KMS-11 (cell line): ENCODE measurements at regions not wholly inside any gene's neighbourhood (a gene's known extent, or its start where the extent isn't known, plus 50 kb on each side); places are given as distances from the start of the nearest gene placed in this dataset.

Experiments used
- H2AFZ ChIP-seq: fragments of 200-600 bp; sonication (generic); 2 replicates; pipeline ENCODE4 v1.6.1; 2016; ENCODE audit warnings: antibody characterized with exemption, mixed run types, low read depth
- H3K27ac ChIP-seq: fragments of 200-600 bp; sonication (generic); 2 replicates; pipeline ENCODE4 v1.6.1; 2016; ENCODE audit warnings: mild to moderate bottlenecking, mixed run types
- H3K27me3 ChIP-seq: fragments of 200-600 bp; sonication (generic); 2 replicates; pipeline ENCODE4 v1.6.1; 2017; ENCODE audit warnings: mild to moderate bottlenecking, low read depth, mixed run types, moderate library complexity; ENCODE audit not compliant: insufficient read depth
- H3K36me3 ChIP-seq: fragments of 200-600 bp; sonication (generic); 2 replicates; pipeline ENCODE4 v1.6.1; 2017; ENCODE audit warnings: mild to moderate bottlenecking, mixed run types; ENCODE audit not compliant: insufficient read depth
- H3K4me1 ChIP-seq: fragments of 200-600 bp; sonication (generic); 2 replicates; pipeline ENCODE4 v1.6.1; 2016; ENCODE audit warnings: mild to moderate bottlenecking, low read depth, mixed run types; ENCODE audit not compliant: poor library complexity, severe bottlenecking
- H3K4me2 ChIP-seq: fragments of 200-600 bp; sonication (generic); 2 replicates; pipeline ENCODE4 v1.7.0; 2016; ENCODE audit warnings: mild to moderate bottlenecking, mixed run types
- H3K4me3 ChIP-seq: fragments of 200-600 bp; sonication (generic); IDR thresholded peaks from 2 replicates; pipeline ENCODE4 v1.6.1; 2017; ENCODE audit warnings: low read depth, low read length, mixed read lengths; ENCODE audit not compliant: insufficient read depth
- H3K79me2 ChIP-seq: fragments of 200-600 bp; sonication (generic); 2 replicates; pipeline ENCODE4 v1.6.1; 2016; ENCODE audit warnings: low read depth, mixed run types; ENCODE audit not compliant: insufficient read depth
- H3K9ac ChIP-seq: fragments of 200-600 bp; sonication (generic); 2 replicates; pipeline ENCODE4 v1.6.1; 2016; ENCODE audit warnings: mild to moderate bottlenecking, mixed run types
- H4K20me1 ChIP-seq: fragments of 200-600 bp; sonication (generic); 2 replicates; pipeline ENCODE4 v1.6.1; 2016; ENCODE audit warnings: mild to moderate bottlenecking, mixed run types; ENCODE audit not compliant: insufficient read depth
- CTCF ChIP-seq: fragments of 200-600 bp; sonication (generic); conservative IDR thresholded peaks from 2 replicates; pipeline ENCODE4 v1.6.1; 2017; ENCODE audit warnings: low read depth, mild to moderate bottlenecking, antibody characterized with exemption, low read length, moderate library complexity, mixed read lengths

GRCh38 chr10:2866569-2866968 is 200.8 kb upstream of the PFKP start:
- Histone ChIP-seq H4K20me1 (no peaks in the 10 kb centered on the region), H3K79me2 (no peaks in the 10 kb centered on the region), H3K27ac (no peak overlapping the region), H3K36me3 (no peaks in the 10 kb centered on the region), H3K4me1 (no peaks in the 10 kb centered on the region), H3K9ac (no peak overlapping the region), H3K4me3 (no peak overlapping the region), H3K27me3 (no peaks in the 10 kb centered on the region), H3K4me2 (no peak overlapping the region), H2AFZ (no peak overlapping the region)
- TF ChIP-seq CTCF, result no peak

- no peak overlapping the region for H3K4me2 ChIP-seq
- no peaks in the 10 kb centered on the region for H3K27me3 ChIP-seq
- no peaks in the 10 kb centered on the region for H3K36me3 ChIP-seq
- H3K4me1 ChIP-seq, result no peaks in the 10 kb centered on the region
- H3K79me2 ChIP-seq, result no peaks in the 10 kb centered on the region
- no peak for TF ChIP-seq CTCF
- no peak overlapping the region for H3K9ac ChIP-seq
- H4K20me1 ChIP-seq, result no peaks in the 10 kb centered on the region
- no peak overlapping the region for H3K27ac ChIP-seq
- no peak overlapping the region for H3K4me3 ChIP-seq
- H2AFZ ChIP-seq, result no peak overlapping the region
Measured at GRCh38 chr10:2861632-2862210, 205.6 kb upstream of the PFKP start.

GRCh38 chr10:2858452-2858851 is 208.9 kb upstream of the PFKP start:
- Histone ChIP-seq H3K36me3 (no peaks in the 10 kb centered on the region), H3K4me3 (no peak overlapping the region), H3K9ac (no peak overlapping the region), H3K27ac (no peak overlapping the region), H3K79me2 (no peaks in the 10 kb centered on the region), H3K4me1 (no peaks in the 10 kb centered on the region), H3K4me2 (no peak overlapping the region), H4K20me1 (no peaks in the 10 kb centered on the region), H3K27me3 (no peaks in the 10 kb centered on the region), H2AFZ (no peak overlapping the region)
- no peak for TF ChIP-seq CTCF

GRCh38 chr10:2856598-2856997 is 210.8 kb upstream of the PFKP start:
- H3K4me1 ChIP-seq, result no peaks in the 10 kb centered on the region
- H2AFZ ChIP-seq, result no peak overlapping the region
- no peak overlapping the region for H3K4me2 ChIP-seq
- no peaks in the 10 kb centered on the region for H3K36me3 ChIP-seq
- H3K9ac ChIP-seq, result no peak overlapping the region
- H3K27ac ChIP-seq, result no peak overlapping the region
- no peaks in the 10 kb centered on the region for H3K79me2 ChIP-seq
- no peak overlapping the region for H3K4me3 ChIP-seq
- no peaks in the 10 kb centered on the region for H4K20me1 ChIP-seq
- H3K27me3 ChIP-seq, result no peaks in the 10 kb centered on the region
- TF ChIP-seq CTCF, result no peak
